G401.6 (cell line): ENCODE measurements at regions not wholly inside any gene's neighbourhood (a gene's known extent, or its start where the extent isn't known, plus 50 kb on each side); places are given as distances from the start of the nearest gene placed in this dataset.
"Not testable (repeated sequence)": the region's sequence is repeated elsewhere in the genome, so short reads cannot be mapped to it uniquely, and the experiment has no call there.

Source experiments
- FAIRE-seq: peaks from 2 replicates; lab custom pipeline; 2012; peaks lifted over from hg19 to GRCh38; lab: Jason Lieb, UNC

- FAIRE-seq = no peak
These were observed 327.2 kb upstream of the CITED2 start for GRCh38 chr6:139701695-139702094.

GRCh38 chr6:139701003-139701402 is 326.6 kb upstream of the CITED2 start:
- no peak for FAIRE-seq

- FAIRE-seq = no peak
These were observed 325.5 kb upstream of the CITED2 start for GRCh38 chr6:139699911-139700310.

GRCh38 chr6:139699335-139699734 is 324.9 kb upstream of the CITED2 start:
- no peak for FAIRE-seq

GRCh38 chr6:139698526-139699176 is 324.2 kb upstream of the CITED2 start:
- no peak for FAIRE-seq

- not testable (repeated sequence) for FAIRE-seq
These were observed 323.4 kb upstream of the CITED2 start for GRCh38 chr6:139697856-139698255.

- not testable (repeated sequence) for FAIRE-seq
These were observed 322.5 kb upstream of the CITED2 start for GRCh38 chr6:139696991-139697390.

GRCh38 chr6:139695361-139695760 is 320.9 kb upstream of the CITED2 start:
- FAIRE-seq = no peak

GRCh38 chr6:139693735-139694134 is 319.3 kb upstream of the CITED2 start:
- FAIRE-seq = no peak

- FAIRE-seq = no peak
These were observed 315.6 kb upstream of the CITED2 start for GRCh38 chr6:139690007-139690406.

- FAIRE-seq = no peak
These were observed 312.6 kb upstream of the CITED2 start for GRCh38 chr6:139687055-139687454.

GRCh38 chr6:139686308-139686707 is 311.9 kb upstream of the CITED2 start:
- no peak for FAIRE-seq

- FAIRE-seq = no peak
These were observed 310.6 kb upstream of the CITED2 start for GRCh38 chr6:139685009-139685408.

GRCh38 chr6:139680819-139681218 is 306.4 kb upstream of the CITED2 start:
- no peak for FAIRE-seq

- FAIRE-seq = no peak
These were observed 305.2 kb upstream of the CITED2 start for GRCh38 chr6:139679516-139680179.

GRCh38 chr6:139676718-139677117 is 302.3 kb upstream of the CITED2 start:
- FAIRE-seq = no peak

GRCh38 chr6:139666284-139666683 is 291.8 kb upstream of the CITED2 start:
- no peak for FAIRE-seq

- peak; percentile 57 for FAIRE-seq
These were observed 289.5 kb upstream of the CITED2 start for GRCh38 chr6:139663996-139664395.

GRCh38 chr6:139659711-139660110 is 285.3 kb upstream of the CITED2 start:
- FAIRE-seq = no peak

- FAIRE-seq = no peak
These were observed 284.7 kb upstream of the CITED2 start for GRCh38 chr6:139659196-139659595.

GRCh38 chr6:139657119-139657518 is 282.7 kb upstream of the CITED2 start:
- no peak for FAIRE-seq

- no peak for FAIRE-seq
These were observed 281.6 kb upstream of the CITED2 start for GRCh38 chr6:139655783-139656705.
